NOMO-1 (cell line): ENCODE measurements at regions not wholly inside any gene's neighbourhood (a gene's known extent, or its start where the extent isn't known, plus 50 kb on each side); places are given as distances from the start of the nearest gene placed in this dataset.

Source experiments
- DNase-seq, 2 experiments: peaks; one replicate each; lab custom pipeline; 2025; ENCODE audit not compliant: unreplicated experiment in 2 of 2; lab: John Stamatoyannopoulos, UW

DNA sequence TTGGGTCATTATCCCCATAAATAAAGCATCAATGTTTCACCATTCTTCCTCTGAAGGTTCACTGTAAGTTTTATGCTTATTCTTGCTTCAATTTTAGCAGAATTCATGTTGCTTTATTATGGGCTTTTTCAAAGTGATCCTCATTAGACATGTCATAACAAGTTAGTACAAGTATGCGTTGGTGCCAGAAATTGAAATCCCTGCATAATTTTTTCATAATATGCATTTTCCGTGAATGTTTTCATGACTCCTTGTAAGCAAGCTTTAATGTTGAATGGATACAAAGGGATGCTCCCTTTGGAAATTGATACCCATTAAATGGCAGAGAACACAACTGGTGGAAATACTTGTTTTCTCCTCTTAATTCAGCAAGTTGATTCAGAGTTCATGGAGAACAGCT, 179.7 kb downstream of the ST6GAL2 start:
- DNase-seq: no peak

DNA sequence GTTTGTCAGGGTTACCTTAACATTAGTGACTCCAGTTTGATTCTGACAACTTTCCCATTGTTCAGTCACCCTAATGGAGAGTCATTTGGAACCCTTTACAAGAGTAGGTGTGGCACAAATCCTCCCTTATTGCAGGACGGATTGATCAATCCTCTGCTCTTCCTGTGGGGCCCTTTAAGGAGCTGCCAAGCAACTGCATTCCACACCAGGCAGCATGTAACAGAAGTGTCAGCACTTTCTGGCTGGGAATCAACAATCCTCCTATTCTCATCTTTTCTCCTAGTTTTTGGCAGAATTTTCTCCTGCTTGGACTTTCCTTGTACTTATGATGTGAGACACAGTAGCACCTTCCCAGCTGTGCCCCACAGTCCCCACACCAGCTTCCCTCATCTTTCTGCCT, 177.8 kb downstream of the ST6GAL2 start:
- no peak for DNase-seq

- DNase-seq: no peak
Measured at GRCh38 chr2:106709229-106709628, 176.7 kb downstream of the ST6GAL2 start.

GRCh38 chr2:106719222-106719621, 166.7 kb downstream of the ST6GAL2 start:
- DNase-seq: no peak

GRCh38 chr2:106720026-106720425, 165.9 kb downstream of the ST6GAL2 start:
- DNase-seq: no peak

DNA sequence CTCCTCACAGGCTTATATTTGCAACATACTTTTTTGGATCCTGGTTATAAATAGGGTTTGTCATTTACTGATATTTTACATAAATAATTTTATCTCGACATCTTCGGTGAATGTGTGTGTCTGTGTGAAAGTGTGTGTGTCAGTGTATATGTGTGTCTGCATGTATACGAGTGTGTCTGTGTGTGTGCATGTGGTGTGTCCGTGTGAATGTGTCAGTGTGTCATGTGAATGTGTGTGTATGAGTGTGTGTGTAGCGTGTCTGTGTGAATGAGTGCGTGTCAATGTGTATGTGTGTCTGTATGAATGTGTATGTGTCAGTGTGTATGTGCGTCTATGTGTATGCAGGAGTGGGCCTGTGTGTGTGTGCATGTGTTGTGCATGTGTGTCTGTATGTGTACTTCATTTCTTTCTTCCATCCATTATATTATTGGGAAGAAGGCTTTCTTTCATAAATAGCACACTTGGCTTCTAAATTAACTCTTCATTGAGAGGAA, 161.6 kb downstream of the ST6GAL2 start:
- DNase-seq: no peak

GRCh38 chr2:106734165-106734564, 151.8 kb downstream of the ST6GAL2 start:
- DNase-seq: no peak

- DNase-seq: no peak
Measured at GRCh38 chr2:106735807-106736206, 150.2 kb downstream of the ST6GAL2 start.

- no peak for DNase-seq
Measured at GRCh38 chr2:106736221-106736620, 149.7 kb downstream of the ST6GAL2 start.

DNA sequence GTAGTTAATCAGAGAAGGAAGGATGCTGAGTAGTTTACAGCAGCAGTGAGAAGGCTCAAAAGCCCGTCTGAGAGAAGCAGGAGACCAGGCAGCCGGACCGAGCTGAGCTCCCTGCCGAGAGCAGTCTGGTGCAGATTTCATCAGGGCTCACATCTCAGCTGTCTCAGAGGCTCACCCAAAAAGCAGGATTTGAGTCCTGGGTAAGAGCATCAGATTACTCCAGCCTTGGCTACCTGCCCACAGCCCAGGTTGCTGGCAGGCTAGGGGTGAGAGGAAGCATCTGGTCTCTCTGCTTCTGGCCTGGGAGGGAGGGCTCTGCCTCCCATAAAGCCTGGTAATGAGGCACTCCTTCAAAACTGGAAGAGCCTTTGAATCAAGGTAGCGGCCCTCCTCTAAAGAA, 140.5 kb downstream of the ST6GAL2 start:
- no peak for DNase-seq

DNA sequence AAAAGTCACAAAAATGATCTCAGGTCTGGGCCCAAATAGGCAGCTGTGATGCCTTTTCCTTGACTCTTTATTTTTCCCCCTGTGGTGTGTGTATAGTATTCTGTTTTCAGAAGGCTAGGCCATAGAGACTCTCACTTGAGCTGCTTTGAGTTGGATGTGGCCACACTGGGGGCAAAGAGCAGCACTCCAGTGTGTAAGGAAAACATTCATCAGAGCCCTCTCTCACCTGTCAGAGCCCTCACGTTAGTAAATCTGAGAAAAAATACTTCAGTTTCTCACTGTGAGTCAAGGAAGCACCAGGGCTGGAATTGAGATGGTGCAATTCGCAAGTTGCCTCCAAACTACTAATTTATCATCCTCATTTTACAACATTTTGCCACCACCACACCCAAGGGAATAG, 136.1 kb downstream of the ST6GAL2 start:
- DNase-seq: no peak
